K562 (cell line): ENCODE measurements at regions not wholly inside any gene's neighbourhood (a gene's known extent, or its start where the extent isn't known, plus 50 kb on each side); places are given as distances from the start of the nearest gene placed in this dataset.

ENCODE experiments used
- ATAC-seq: fragments of 200-7000 bp; cut with Tn5 transposase; 3 replicates; pipeline ENCODE4 v1.9.1; 2020; ENCODE audit warnings: moderate library complexity
- BruUV-seq: library from RNA; stranded (reverse); fragments of 400-500 nt; replicated peaks from 2 replicates; lab custom pipeline; 2021; lab: Mats Ljungman, UMichigan
- CTCF ChIA-PET: fragments of 300-600 bp; formaldehyde crosslinking; extraction: SDS; loops from one replicate; lab custom pipeline; 2021; ENCODE audit warnings: low intra/inter-chr PET ratio; lab: Yijun Ruan, JAX
- POLR2A ChIA-PET: fragments of 300-600, 350-650 bp; sonication (Branson Sonifier 250); formaldehyde crosslinking; extraction: SDS; loops from one replicate; lab custom pipeline; 2021; ENCODE audit warnings: antibody characterized with exemption, inconsistent platforms; lab: Yijun Ruan, JAX
- DNase-seq, 4 experiments: peaks; one replicate each; pipeline versions ENCODE4 v3.0.0 to v3.0.0-alpha.2; 2011 to 2018; ENCODE audit warnings: low spot score in 3 of 4, mixed read lengths in 3 of 4; ENCODE audit errors: extremely low read depth in 1 of 4
- FAIRE-seq: peaks from 2 replicates; lab custom pipeline; 2011; peaks lifted over from hg19 to GRCh38; lab: Jason Lieb, UNC
- H2AFZ ChIP-seq: 2 replicates; pipeline ENCODE4 v1.6.0; 2011; ENCODE audit warnings: low read depth, low read length, control low read depth, inconsistent platforms
- H3K27ac ChIP-seq: fragments of 200-600 bp; 3 replicates; pipeline ENCODE4 v1.8.0; 2011; ENCODE audit warnings: low read depth, mild to moderate bottlenecking, control low read depth, inconsistent platforms, low read length, moderate library complexity, mixed read lengths; ENCODE audit errors: extremely low read depth
- H3K27me3 ChIP-seq, 2 experiments: fragments of 300-600 bp in 1 of 2; 2 replicates in 1 of 2; 3 replicates in 1 of 2; pipeline versions ENCODE4 v1.6.0 to v1.8.0; 2011; ENCODE audit warnings: inconsistent platforms in 2 of 2, low read length in 2 of 2, mild to moderate bottlenecking in 1 of 2, mixed read lengths in 1 of 2, moderate library complexity in 1 of 2; ENCODE audit not compliant: control insufficient read depth in 2 of 2, insufficient read depth in 2 of 2
- H3K36me3 ChIP-seq: fragments of 300-600 bp; 3 replicates; pipeline ENCODE4 v1.8.0; 2011; ENCODE audit warnings: mild to moderate bottlenecking, low read length, inconsistent platforms; ENCODE audit not compliant: control insufficient read depth, insufficient read depth
- H3K4me1 ChIP-seq, 2 experiments: fragments of 200-600 bp in 1 of 2; replicated peaks in 1 of 2; 2 replicates in 1 of 2; 3 replicates in 1 of 2; pipeline versions ENCODE4 v1.5.1 to v1.8.0; 2011; ENCODE audit warnings: inconsistent platforms in 2 of 2, low read length in 2 of 2, mild to moderate bottlenecking in 1 of 2, mixed read lengths in 1 of 2, moderate library complexity in 1 of 2; ENCODE audit not compliant: control insufficient read depth in 2 of 2, insufficient read depth in 2 of 2
- H3K4me2 ChIP-seq: 2 replicates; pipeline ENCODE4 v1.6.1; 2011; ENCODE audit warnings: low read length, control low read depth, inconsistent platforms, mixed read lengths; ENCODE audit not compliant: insufficient read depth
- H3K4me3 ChIP-seq: fragments of 200-600 bp; sonication (generic), shearing (Covaris generic); 2 replicates; pipeline ENCODE4 v1.5.1; 2016; ENCODE audit warnings: control low read depth, inconsistent platforms
- H3K79me2 ChIP-seq: fragments of 200-600 bp; 3 replicates; pipeline ENCODE4 v1.8.0; 2011; ENCODE audit warnings: low read length, inconsistent platforms; ENCODE audit not compliant: control insufficient read depth, insufficient read depth
- H3K9ac ChIP-seq, 2 experiments: 2 replicates each; pipeline versions ENCODE4 v1.6.0 to v1.6.1; 2011; ENCODE audit warnings: low read depth in 2 of 2, low read length in 2 of 2, control low read depth in 1 of 2, inconsistent platforms in 1 of 2, mild to moderate bottlenecking in 1 of 2, mixed read lengths in 1 of 2; ENCODE audit not compliant: insufficient read depth in 1 of 2
- H3K9me1 ChIP-seq: one replicate; pipeline ENCODE4 v1.6.0; 2011; ENCODE audit warnings: inconsistent platforms, mild to moderate bottlenecking, low read length, moderate library complexity; ENCODE audit not compliant: control insufficient read depth, insufficient read depth
- H3K9me3 ChIP-seq: replicated peaks from 2 replicates; pipeline ENCODE4 v1.5.1; 2011; ENCODE audit warnings: low read depth, low read length, inconsistent platforms; ENCODE audit not compliant: control insufficient read depth, insufficient read depth
- H4K20me1 ChIP-seq: replicated peaks from 2 replicates; pipeline ENCODE4 v1.6.1; 2011; ENCODE audit warnings: low read length, inconsistent platforms, mixed read lengths; ENCODE audit not compliant: control insufficient read depth, insufficient read depth
- CBX5 ChIP-seq: IDR thresholded peaks from 2 replicates; pipeline ENCODE4 v1.6.1; 2014; ENCODE audit warnings: low read depth, borderline replicate concordance
- ELF4 ChIP-seq: fragments of 450-650 bp; formaldehyde crosslinking; IDR thresholded peaks from 2 replicates; pipeline ENCODE4 v1.4.0; 2022; ENCODE audit warnings: missing genetic modification characterization
- ELK3 ChIP-seq: fragments of 450-650 bp; formaldehyde crosslinking; IDR thresholded peaks from 2 replicates; pipeline ENCODE4 v1.4.0; 2020; ENCODE audit warnings: mild to moderate bottlenecking
- ESRRB ChIP-seq: fragments of 250-450 bp; sonication (Bioruptor Pico); IDR thresholded peaks from 2 replicates; pipeline ENCODE4 v1.5.0; 2020; ENCODE audit warnings: mild to moderate bottlenecking, moderate library complexity, borderline replicate concordance
- FOSL1 ChIP-seq: fragments of 200-800 bp; sonication (Bioruptor generic); conservative IDR thresholded peaks from 2 replicates; pipeline ENCODE4 v1.6.1; 2016; ENCODE audit warnings: missing genetic modification characterization, missing compliant biosample characterization
- NR2F6 ChIP-seq: fragments of 450-650 bp; formaldehyde crosslinking; IDR thresholded peaks from 2 replicates; pipeline ENCODE4 v1.4.0; 2020; ENCODE audit warnings: mild to moderate bottlenecking
- SMAD1 ChIP-seq: fragments of 150-350 bp; IDR thresholded peaks from 2 replicates; pipeline ENCODE4 v1.6.1; 2014; ENCODE audit warnings: low read length, low read depth; ENCODE audit not compliant: partially characterized antibody
- ZC3H11A ChIP-seq: IDR thresholded peaks from 2 replicates; pipeline ENCODE4 v1.6.1; 2012; ENCODE audit warnings: low read depth, low read length, improper control_type of control experiment
- ZNF165 ChIP-seq: fragments of 250-450 bp; sonication (Bioruptor Pico); IDR thresholded peaks from 2 replicates; pipeline ENCODE4 v1.4.0; 2020; ENCODE audit warnings: borderline replicate concordance
- ZNF217 ChIP-seq: sonication (generic); formaldehyde crosslinking; IDR thresholded peaks from 2 replicates; pipeline ENCODE4 v1.8.0; 2022; ENCODE audit warnings: mild to moderate bottlenecking, missing genetic modification reagents
- ZNF274 ChIP-seq: IDR thresholded peaks from 2 replicates; pipeline ENCODE4 v1.6.1; 2011; ENCODE audit warnings: low read depth, mild to moderate bottlenecking, low read length, moderate library complexity, borderline replicate concordance
- WGBS: fragments of 100-300 bp; shearing (Covaris generic); methylation state at CpG from one replicate; pipeline ENCODE4 v1.1.6; 2016; ENCODE audit warnings: low coverage, mixed read lengths; ENCODE audit not compliant: insufficient coverage; ENCODE audit errors: missing lambda C conversion rate; 5-methylcytosine and 5-hydroxymethylcytosine counted together
- in situ Hi-C: fragments of 300-500 bp; cut with MboI; formaldehyde crosslinking; loops from 4 replicates; pipeline ENCODE4 v1.15.0; 2018; ENCODE audit warnings: inconsistent platforms, mixed read lengths
- intact Hi-C: fragments of 100-400 bp; cut with micrococcal nuclease; formaldehyde crosslinking; loops from 2 replicates; pipeline ENCODE4 v1.14.2; 2022

- FAIRE-seq (no peak), ATAC-seq (no peak), DNase-seq (no peak)
- H3K27ac ChIP-seq = no peak overlapping the region
- intact Hi-C loops = no loop called here
- no peaks in the 10 kb centered on the region for H3K36me3 ChIP-seq
- in situ Hi-C loops = no loop called here
- no peaks in the 10 kb centered on the region for H3K9me3 ChIP-seq
- CTCF ChIA-PET = no interaction called here
- no peak overlapping the region for H3K4me2 ChIP-seq
- no peak for TF ChIP-seq ZNF165 (CRISPR knock-in tag)
- TF ChIP-seq SMAD1 = no peak
- TF ChIP-seq NR2F6 = no peak
- no peak for TF ChIP-seq ZNF217 (CRISPR knock-in tag)
- H3K27me3 ChIP-seq = no peaks in the 10 kb centered on the region
- H3K4me1 ChIP-seq = no peaks in the 10 kb centered on the region
- POLR2A ChIA-PET = no interaction called here
- no peaks in the 10 kb centered on the region for H3K79me2 ChIP-seq
- no peaks in the 10 kb centered on the region for H3K9me1 ChIP-seq
- BruUV-seq = no TSS peak
- H2AFZ ChIP-seq = no peak overlapping the region
- no peak overlapping the region for H3K9ac ChIP-seq
- no peaks in the 10 kb centered on the region for H4K20me1 ChIP-seq
- H3K4me3 ChIP-seq = no peak overlapping the region
Observed at GRCh38 chr13:53901593-53901992, 873.0 kb downstream of the OLFM4 start.

GRCh38 chr13:53907891-53908290 lies 879.3 kb downstream of the OLFM4 start:
- POLR2A ChIA-PET = no interaction called here
- intact Hi-C loops = no loop called here
- no TSS peak for BruUV-seq

More at GRCh38 chr13:53907891-53908290, 879.3 kb downstream of the OLFM4 start:
- ATAC-seq (no peak), DNase-seq (no peak), FAIRE-seq (no peak)
- no peak overlapping the region for H3K9ac ChIP-seq
- no peaks in the 10 kb centered on the region for H3K27me3 ChIP-seq
- no peaks in the 10 kb centered on the region for H3K9me3 ChIP-seq
- WGBS = 0% methylated on average over 2 of the region's 2 CpGs
- CTCF ChIA-PET = no interaction called here
- no peak overlapping the region for H3K27ac ChIP-seq
- H3K4me1 ChIP-seq = no peaks in the 10 kb centered on the region
- TF ChIP-seq ELK3 (CRISPR knock-in tag) = no peak
- no peak for TF ChIP-seq ZC3H11A
- TF ChIP-seq ELF4 (CRISPR knock-in tag) = no peak
- TF ChIP-seq FOSL1 (tag) = no peak
- TF ChIP-seq ZNF274 = no peak
- TF ChIP-seq CBX5 = no peak
- TF ChIP-seq ESRRB (CRISPR knock-in tag) = no peak
- H3K4me2 ChIP-seq = no peak overlapping the region
- H4K20me1 ChIP-seq = no peaks in the 10 kb centered on the region
- H2AFZ ChIP-seq = no peak overlapping the region
- H3K9me1 ChIP-seq = no peaks in the 10 kb centered on the region
- H3K36me3 ChIP-seq = no peaks in the 10 kb centered on the region
- in situ Hi-C loops = no loop called here
- no peak overlapping the region for H3K4me3 ChIP-seq
- no peaks in the 10 kb centered on the region for H3K79me2 ChIP-seq
